WTC11 (cell line): ENCODE measurements at regions not wholly inside any gene's neighbourhood (a gene's known extent, or its start where the extent isn't known, plus 50 kb on each side); places are given as distances from the start of the nearest gene placed in this dataset.

Experiments used
- ATAC-seq: fragments of 200-7000 bp; cut with Tn5 transposase; 2 replicates; pipeline ENCODE4 v1.10.0; 2021; ENCODE audit warnings: mild to moderate bottlenecking, moderate library complexity
- CTCF ChIA-PET: fragments of 300-600 bp; sonication (Branson Sonifier 250); formaldehyde crosslinking; loops from one replicate; lab custom pipeline; 2021; ENCODE audit warnings: antibody characterized with exemption; lab: Charles Lee
- POLR2A ChIA-PET: fragments of 350-600 bp; sonication (Branson Sonifier 250); formaldehyde crosslinking; loops from one replicate; lab custom pipeline; 2021; ENCODE audit warnings: antibody characterized with exemption; lab: Charles Lee
- DNase-seq: peaks from one replicate; pipeline ENCODE4 v3.0.0; 2021; ENCODE audit warnings: low spot score
- H3K27ac Mint-ChIP-seq: 2 replicates; pipeline ENCODE4 v1.8.0; 2021; ENCODE audit warnings: mixed read lengths
- H3K27me3 Mint-ChIP-seq: 2 replicates; pipeline ENCODE4 v1.8.0; 2021; ENCODE audit warnings: low read depth, mild to moderate bottlenecking, moderate library complexity, mixed read lengths
- H3K36me3 Mint-ChIP-seq: 2 replicates; pipeline ENCODE4 v1.8.0; 2021; ENCODE audit warnings: mixed read lengths
- H3K4me1 Mint-ChIP-seq: 2 replicates; pipeline ENCODE4 v1.8.0; 2022; ENCODE audit warnings: mixed read lengths
- H3K4me3 Mint-ChIP-seq: 2 replicates; pipeline ENCODE4 v1.8.0; 2021; ENCODE audit warnings: mild to moderate bottlenecking, moderate library complexity, mixed read lengths
- H3K9me3 Mint-ChIP-seq: 2 replicates; pipeline ENCODE4 v1.8.0; 2021; ENCODE audit warnings: mixed read lengths
- CREB1 ChIP-seq: sonication (generic); formaldehyde crosslinking; IDR thresholded peaks from 2 replicates; pipeline ENCODE4 v1.8.0; 2023; ENCODE audit warnings: mild to moderate bottlenecking, missing genetic modification reagents
- E2F1 ChIP-seq: sonication (generic); formaldehyde crosslinking; IDR thresholded peaks from 2 replicates; pipeline ENCODE4 v1.8.0; 2022; ENCODE audit warnings: mild to moderate bottlenecking, missing genetic modification reagents
- ELF4 ChIP-seq: sonication (generic); formaldehyde crosslinking; IDR thresholded peaks from 2 replicates; pipeline ENCODE4 v1.8.1; 2022; ENCODE audit warnings: low read depth, mild to moderate bottlenecking, moderate library complexity, missing genetic modification reagents
- FOXK1 ChIP-seq: sonication (generic); formaldehyde crosslinking; IDR thresholded peaks from 2 replicates; pipeline ENCODE4 v1.8.0; 2022; ENCODE audit warnings: mild to moderate bottlenecking, moderate library complexity, missing genetic modification reagents
- PRDM15 ChIP-seq: sonication (generic); formaldehyde crosslinking; IDR thresholded peaks from 2 replicates; pipeline ENCODE4 v1.8.0; 2022; ENCODE audit warnings: missing genetic modification reagents
- PRRX2 ChIP-seq: fragments of 250-450 bp; sonication (Bioruptor Pico); IDR thresholded peaks from 2 replicates; pipeline ENCODE4 v1.8.0; 2021; ENCODE audit warnings: mild to moderate bottlenecking
- ZBTB21 ChIP-seq: sonication (generic); formaldehyde crosslinking; IDR thresholded peaks from 2 replicates; pipeline ENCODE4 v1.8.1; 2023; ENCODE audit warnings: mild to moderate bottlenecking, missing genetic modification reagents, borderline replicate concordance
- ZBTB43 ChIP-seq: sonication (generic); formaldehyde crosslinking; IDR thresholded peaks from 2 replicates; pipeline ENCODE4 v1.8.1; 2023; ENCODE audit warnings: mild to moderate bottlenecking, missing genetic modification reagents
- ZNF232 ChIP-seq: sonication (generic); formaldehyde crosslinking; IDR thresholded peaks from 2 replicates; pipeline ENCODE4 v1.8.0; 2022; ENCODE audit warnings: mild to moderate bottlenecking, missing genetic modification reagents
- ZNF425 ChIP-seq: fragments of 250-450 bp; sonication (Bioruptor Pico); conservative IDR thresholded peaks from 2 replicates; pipeline ENCODE4 v1.9.0; 2021; ENCODE audit warnings: mild to moderate bottlenecking
- ZNF671 ChIP-seq: fragments of 250-450 bp; sonication (Bioruptor Pico); IDR thresholded peaks from 2 replicates; pipeline ENCODE4 v1.8.0; 2021; ENCODE audit warnings: mild to moderate bottlenecking
- ZSCAN18 ChIP-seq: fragments of 250-450 bp; sonication (Bioruptor Pico); IDR thresholded peaks from 2 replicates; pipeline ENCODE4 v2.1.2; 2022; ENCODE audit warnings: mild to moderate bottlenecking, moderate library complexity

GRCh38 chr10:3324612-3325038 lies 152.0 kb upstream of the PITRM1 start:
- DNase-seq = no peak

More at GRCh38 chr10:3324612-3325038, 152.0 kb upstream of the PITRM1 start:
- Mint-ChIP-seq H3K4me1 (no peaks in the 10 kb centered on the region), H3K4me3 (no peak overlapping the region), H3K9me3 (peaks cover 17% of the 10 kb centered on the region), H3K36me3 (peaks cover 9% of the 10 kb centered on the region), H3K27me3 (no peaks in the 10 kb centered on the region; the same call in 1 of the 2 replicates), H3K27ac (no peak overlapping the region)
- ChIA-PET CTCF (no interaction called here), POLR2A (no interaction called here)
- TF ChIP-seq PRDM15 (CRISPR knock-in tag) = no peak
- no peak for TF ChIP-seq ZNF425 (CRISPR knock-in tag)
- no peak for TF ChIP-seq ZSCAN18 (CRISPR knock-in tag)
- no peak for TF ChIP-seq FOXK1 (CRISPR knock-in tag)
- no peak for TF ChIP-seq ELF4 (CRISPR knock-in tag)
- TF ChIP-seq PRRX2 (CRISPR knock-in tag) = no peak
- no peak for TF ChIP-seq ZBTB43
- TF ChIP-seq ZNF671 (CRISPR knock-in tag) = no peak
- no peak for TF ChIP-seq CREB1 (CRISPR knock-in tag)
- no peak for TF ChIP-seq ZBTB21 (CRISPR knock-in tag)
- no peak for TF ChIP-seq ZNF232
- TF ChIP-seq E2F1 (CRISPR knock-in tag) = no peak
- ATAC-seq = no peak
